OCI-LY7 (cell line): ENCODE measurements at regions not wholly inside any gene's neighbourhood (a gene's known extent, or its start where the extent isn't known, plus 50 kb on each side); places are given as distances from the start of the nearest gene placed in this dataset.

Experiments
- BruUV-seq: library from RNA; stranded (reverse); fragments of 400-500 nt; replicated peaks from 2 replicates; lab custom pipeline; 2021; lab: Mats Ljungman, UMichigan
- CTCF ChIA-PET: fragments of 300-600 bp; sonication (Branson Sonifier 250); formaldehyde crosslinking; loops from one replicate; lab custom pipeline; 2022; ENCODE audit warnings: antibody characterized with exemption; ENCODE audit not compliant: unreplicated experiment; lab: Charles Lee
- POLR2A ChIA-PET: fragments of 300-600 bp; sonication (Branson Sonifier 250); formaldehyde crosslinking; loops from one replicate; lab custom pipeline; 2022; ENCODE audit warnings: antibody characterized with exemption; lab: Charles Lee
- DNase-seq: peaks from one replicate; pipeline ENCODE4 v3.0.0-alpha.2; 2015; ENCODE audit warnings: low spot score
- H2AFZ ChIP-seq: fragments of 200-600 bp; sonication (generic), shearing (Covaris generic); 2 replicates; pipeline ENCODE4 v1.6.1; 2014; ENCODE audit warnings: mild to moderate bottlenecking, antibody characterized with exemption, low read length, moderate library complexity
- H3K27ac ChIP-seq: fragments of 200-600 bp; sonication (generic); 2 replicates; pipeline ENCODE4 v1.5.1; 2014; ENCODE audit warnings: mixed run types, low read depth, mild to moderate bottlenecking, moderate library complexity, low read length, inconsistent platforms; ENCODE audit not compliant: poor library complexity, severe bottlenecking
- H3K36me3 ChIP-seq: fragments of 200-600 bp; sonication (generic); 2 replicates; pipeline ENCODE4 v1.6.1; 2014; ENCODE audit warnings: mild to moderate bottlenecking, antibody characterized with exemption, low read length, moderate library complexity, mixed read lengths; ENCODE audit not compliant: insufficient read depth
- H3K4me1 ChIP-seq: fragments of 200-600 bp; sonication (generic); 2 replicates; pipeline ENCODE4 v1.5.1; 2014; ENCODE audit warnings: mild to moderate bottlenecking, low read length; ENCODE audit not compliant: insufficient read depth, poor library complexity, severe bottlenecking
- H3K4me2 ChIP-seq: fragments of 200-600 bp; sonication (generic); 2 replicates; pipeline ENCODE4 v1.6.1; 2014; ENCODE audit warnings: mild to moderate bottlenecking, low read length
- H3K4me3 ChIP-seq: fragments of 200-600 bp; sonication (generic); 2 replicates; pipeline ENCODE4 v1.5.1; 2014; ENCODE audit warnings: mild to moderate bottlenecking, low read depth, low read length; ENCODE audit not compliant: poor library complexity, severe bottlenecking
- H3K79me2 ChIP-seq: fragments of 200-600 bp; sonication (generic); 2 replicates; pipeline ENCODE4 v1.6.1; 2016; ENCODE audit warnings: low read depth, mild to moderate bottlenecking, low read length, moderate library complexity, mixed read lengths; ENCODE audit not compliant: insufficient read depth
- H3K9me2 ChIP-seq: fragments of 200-600 bp; sonication (generic); 2 replicates; pipeline ENCODE4 v1.6.1; 2016; ENCODE audit warnings: mild to moderate bottlenecking, low read length, mixed read lengths; ENCODE audit not compliant: insufficient read depth
- H3K9me3 ChIP-seq: fragments of 200-600 bp; sonication (generic); 2 replicates; pipeline ENCODE4 v1.6.1; 2014; ENCODE audit warnings: mild to moderate bottlenecking, mixed run types, low read length, mixed read lengths
- H4K20me1 ChIP-seq: fragments of 200-600 bp; sonication (generic); 2 replicates; pipeline ENCODE4 v1.6.1; 2014; ENCODE audit warnings: mild to moderate bottlenecking, antibody characterized with exemption, low read length, moderate library complexity, mixed read lengths; ENCODE audit not compliant: insufficient read depth
- CTCF ChIP-seq: fragments of 200-600 bp; sonication (generic); conservative IDR thresholded peaks from 2 replicates; pipeline ENCODE4 v1.5.1; 2014; ENCODE audit warnings: mild to moderate bottlenecking, antibody characterized with exemption, low read length, moderate library complexity, mixed read lengths
- EZH2phosphoT487 ChIP-seq: fragments of 200-600 bp; sonication (generic); IDR thresholded peaks from 2 replicates; pipeline ENCODE4 v1.6.1; 2018; ENCODE audit warnings: low read depth, borderline replicate concordance, mild to moderate bottlenecking, mixed run types, antibody characterized with exemption, low read length, moderate library complexity, mixed read lengths
- intact Hi-C: fragments of 100-400 bp; cut with micrococcal nuclease; formaldehyde crosslinking; loops from one replicate; pipeline ENCODE4 v1.10.0; 2022; ENCODE audit not compliant: unreplicated experiment

- Histone ChIP-seq H3K79me2 (no peaks in the 10 kb centered on the region), H2AFZ (no peak overlapping the region), H3K4me1 (no peaks in the 10 kb centered on the region), H3K4me3 (no peak overlapping the region), H3K36me3 (no peaks in the 10 kb centered on the region), H3K9me2 (no peaks in the 10 kb centered on the region), H3K9me3 (no peaks in the 10 kb centered on the region), H4K20me1 (no peaks in the 10 kb centered on the region), H3K27ac (no peak overlapping the region), H3K4me2 (no peak overlapping the region)
- intact Hi-C loops: no loop called here
- CTCF ChIA-PET: no interaction called here
- DNase-seq: no peak
- POLR2A ChIA-PET: no interaction called here
- no peak for TF ChIP-seq EZH2phosphoT487
- no peak for TF ChIP-seq CTCF
- no TSS peak for BruUV-seq
Measured at GRCh38 chr21:38930853-38931252, 125.1 kb downstream of the ETS2 start.

- no TSS peak for BruUV-seq
- ChIA-PET POLR2A (no interaction called here), CTCF (no interaction called here)
Measured at GRCh38 chr21:38930066-38930465, 124.3 kb downstream of the ETS2 start.

GRCh38 chr21:38929652-38930051, 123.9 kb downstream of the ETS2 start:
- Histone ChIP-seq H3K9me3 (no peaks in the 10 kb centered on the region), H3K9me2 (no peaks in the 10 kb centered on the region), H2AFZ (no peak overlapping the region), H3K36me3 (no peaks in the 10 kb centered on the region), H4K20me1 (no peaks in the 10 kb centered on the region), H3K4me3 (no peak overlapping the region), H3K27ac (no peak overlapping the region), H3K4me1 (no peaks in the 10 kb centered on the region), H3K79me2 (no peaks in the 10 kb centered on the region), H3K4me2 (no peak overlapping the region)
- CTCF ChIA-PET: no interaction called here
- TF ChIP-seq EZH2phosphoT487: no peak
- no peak for TF ChIP-seq CTCF
- POLR2A ChIA-PET: no interaction called here
- BruUV-seq: no TSS peak
- intact Hi-C loops: no loop called here
- no peak for DNase-seq

More at GRCh38 chr21:38930066-38930465, 124.3 kb downstream of the ETS2 start:
- Histone ChIP-seq H4K20me1 (no peaks in the 10 kb centered on the region), H3K4me3 (no peak overlapping the region), H2AFZ (no peak overlapping the region), H3K36me3 (no peaks in the 10 kb centered on the region), H3K9me3 (no peaks in the 10 kb centered on the region), H3K27ac (no peak overlapping the region), H3K79me2 (no peaks in the 10 kb centered on the region), H3K9me2 (no peaks in the 10 kb centered on the region), H3K4me1 (no peaks in the 10 kb centered on the region), H3K4me2 (no peak overlapping the region)
- intact Hi-C loops: no loop called here
- TF ChIP-seq CTCF (no peak), EZH2phosphoT487 (no peak)
- no peak for DNase-seq
